ENCODE measurements at regions not wholly inside any gene's neighbourhood (a gene's known extent, or its start where the extent isn't known, plus 50 kb on each side); places are given as distances from the start of the nearest gene placed in this dataset.

DNA sequence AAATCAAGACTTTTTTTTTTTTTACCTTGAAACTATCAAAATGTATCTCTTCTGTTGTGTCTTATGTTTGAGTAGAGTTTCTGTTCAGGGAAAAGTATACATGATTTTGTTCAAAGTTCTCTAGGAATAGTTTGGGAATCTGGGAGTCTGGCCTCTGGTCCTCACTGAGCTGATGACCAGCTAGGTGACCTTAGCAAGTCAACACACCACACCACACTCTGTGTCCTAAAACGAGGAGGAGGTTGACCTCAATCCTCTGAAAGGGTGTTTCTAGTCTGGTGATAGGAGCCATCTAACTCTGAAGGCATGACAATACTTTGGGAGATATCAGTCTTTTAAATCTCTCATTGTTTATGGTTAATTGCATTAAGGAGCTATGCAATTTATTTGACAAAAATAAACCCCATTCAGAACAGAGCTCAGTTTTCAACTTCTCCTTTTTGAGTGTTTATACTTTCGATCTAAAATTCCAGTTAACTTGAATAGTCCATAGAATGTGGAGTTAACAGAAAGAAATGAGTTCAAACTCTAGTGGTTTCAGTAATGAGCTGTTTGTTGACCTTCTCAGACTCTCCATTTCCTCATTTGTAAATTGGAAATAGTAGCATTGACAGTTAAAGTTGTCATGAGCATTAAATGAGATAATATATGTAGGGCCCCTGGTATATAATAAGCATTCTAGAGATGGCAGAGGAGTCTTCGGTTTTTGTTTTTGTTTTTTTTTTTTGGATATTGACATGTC is 112.2 kb upstream of the LRRN1 start:
- H3K9me3 Mint-ChIP-seq: no peaks in the 10 kb centered on the region
- TF ChIP-seq, protein P1, sequence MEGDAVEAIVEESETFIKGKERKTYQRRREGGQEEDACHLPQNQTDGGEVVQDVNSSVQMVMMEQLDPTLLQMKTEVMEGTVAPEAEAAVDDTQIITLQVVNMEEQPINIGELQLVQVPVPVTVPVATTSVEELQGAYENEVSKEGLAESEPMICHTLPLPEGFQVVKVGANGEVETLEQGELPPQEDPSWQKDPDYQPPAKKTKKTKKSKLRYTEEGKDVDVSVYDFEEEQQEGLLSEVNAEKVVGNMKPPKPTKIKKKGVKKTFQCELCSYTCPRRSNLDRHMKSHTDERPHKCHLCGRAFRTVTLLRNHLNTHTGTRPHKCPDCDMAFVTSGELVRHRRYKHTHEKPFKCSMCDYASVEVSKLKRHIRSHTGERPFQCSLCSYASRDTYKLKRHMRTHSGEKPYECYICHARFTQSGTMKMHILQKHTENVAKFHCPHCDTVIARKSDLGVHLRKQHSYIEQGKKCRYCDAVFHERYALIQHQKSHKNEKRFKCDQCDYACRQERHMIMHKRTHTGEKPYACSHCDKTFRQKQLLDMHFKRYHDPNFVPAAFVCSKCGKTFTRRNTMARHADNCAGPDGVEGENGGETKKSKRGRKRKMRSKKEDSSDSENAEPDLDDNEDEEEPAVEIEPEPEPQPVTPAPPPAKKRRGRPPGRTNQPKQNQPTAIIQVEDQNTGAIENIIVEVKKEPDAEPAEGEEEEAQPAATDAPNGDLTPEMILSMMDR (IDR thresholded peaks at IDR 0.05; ENCODE audit: unreplicated experiment): no peak
- no peaks in the 10 kb centered on the region for H3K27me3 Mint-ChIP-seq (ENCODE audit: low read depth)
- no peaks in the 10 kb centered on the region for H3K36me3 Mint-ChIP-seq
- peaks cover 1% of the 10 kb centered on the region for H3K4me1 Mint-ChIP-seq
- DNase-seq (ENCODE audit: low spot score in 2 of 2, unreplicated experiment in 2 of 2): no peak
- no peak overlapping the region for H3K27ac Mint-ChIP-seq
- no peak overlapping the region for H3K4me3 Mint-ChIP-seq

DNA sequence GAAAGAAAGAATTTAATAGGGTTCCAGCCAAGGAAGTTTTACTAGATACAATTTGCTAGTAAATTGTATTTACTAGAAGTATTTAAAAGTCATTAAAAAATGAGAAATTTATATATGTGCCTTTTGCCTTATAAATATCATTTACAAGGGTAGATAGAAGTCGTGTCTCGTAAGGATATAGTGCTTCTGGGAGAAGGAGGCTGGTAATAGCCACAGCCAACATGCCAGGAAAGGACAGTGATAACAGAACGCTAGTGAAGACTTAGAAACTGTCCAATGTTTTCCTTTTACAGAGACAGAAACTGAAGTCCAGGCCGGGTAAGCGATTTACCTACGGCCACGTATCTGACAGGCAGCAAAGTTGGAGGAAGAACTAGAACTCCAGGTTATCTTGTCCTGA is 113.5 kb upstream of the LRRN1 start:
- H3K27ac Mint-ChIP-seq: no peak overlapping the region
- no peaks in the 10 kb centered on the region for H3K4me1 Mint-ChIP-seq
- no peaks in the 10 kb centered on the region for H3K27me3 Mint-ChIP-seq (ENCODE audit: low read depth)
- no peak for DNase-seq (ENCODE audit: low spot score in 2 of 2, unreplicated experiment in 2 of 2)
- no peaks in the 10 kb centered on the region for H3K36me3 Mint-ChIP-seq
- H3K4me3 Mint-ChIP-seq: no peak overlapping the region
- TF ChIP-seq, protein P1 (IDR thresholded peaks at IDR 0.05; ENCODE audit: unreplicated experiment): no peak
- no peaks in the 10 kb centered on the region for H3K9me3 Mint-ChIP-seq

DNA sequence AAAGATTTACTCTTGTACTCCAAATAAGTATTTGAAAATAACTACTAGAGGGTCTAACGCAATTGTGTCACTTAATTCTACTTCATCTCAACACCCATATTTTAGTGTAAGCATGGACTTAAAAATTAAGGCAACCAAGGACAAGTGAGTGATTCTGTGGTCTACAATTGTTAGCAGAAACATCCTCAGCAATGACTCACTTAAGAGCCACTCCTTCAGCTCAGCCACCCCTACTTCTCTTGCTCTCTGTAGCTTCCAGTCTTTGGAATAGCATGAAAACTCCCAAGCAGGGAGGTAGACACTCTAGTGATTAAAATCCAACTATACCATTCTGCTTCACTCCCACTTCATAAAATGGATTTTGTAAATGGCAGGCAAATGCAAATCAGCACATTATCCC is 116.0 kb upstream of the LRRN1 start:
- Mint-ChIP-seq H3K9me3 (no peaks in the 10 kb centered on the region), H3K4me3 (no peak overlapping the region), H3K4me1 (no peaks in the 10 kb centered on the region), H3K36me3 (no peaks in the 10 kb centered on the region), H3K27ac (no peak overlapping the region), H3K27me3 (ENCODE audit: low read depth) (no peaks in the 10 kb centered on the region)
- DNase-seq (ENCODE audit: low spot score in 2 of 2, unreplicated experiment in 2 of 2): no peak
- TF ChIP-seq, protein P1 (IDR thresholded peaks at IDR 0.05; ENCODE audit: unreplicated experiment): no peak

DNA sequence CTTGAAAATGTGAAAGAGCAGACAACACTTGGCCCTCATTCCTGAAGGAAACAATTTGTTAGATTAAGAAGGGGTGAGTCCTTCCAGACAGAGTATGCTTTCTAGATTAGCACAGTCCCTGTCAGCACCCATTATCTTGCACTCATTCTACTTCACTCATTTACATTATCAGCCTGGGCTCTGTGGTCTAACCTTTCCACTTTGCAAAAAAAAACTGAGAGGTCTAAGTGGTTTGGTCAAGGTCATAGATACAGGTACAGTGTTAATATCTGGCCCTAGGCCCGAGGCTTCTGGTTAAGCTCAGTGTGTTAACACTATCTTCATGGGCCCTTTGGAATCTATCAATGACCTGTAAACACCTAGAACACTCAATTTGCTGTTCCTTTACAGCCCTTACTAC is 123.4 kb upstream of the LRRN1 start:
- DNase-seq (ENCODE audit: low spot score in 2 of 2, unreplicated experiment in 2 of 2): no peak
- TF ChIP-seq, protein P1 (IDR thresholded peaks at IDR 0.05; ENCODE audit: unreplicated experiment): no peak
- Mint-ChIP-seq H3K36me3 (peaks cover 3% of the 10 kb centered on the region), H3K4me3 (no peak overlapping the region), H3K27me3 (ENCODE audit: low read depth) (no peaks in the 10 kb centered on the region), H3K27ac (no peak overlapping the region), H3K9me3 (peaks cover 2% of the 10 kb centered on the region), H3K4me1 (peaks cover 10% of the 10 kb centered on the region)

DNA sequence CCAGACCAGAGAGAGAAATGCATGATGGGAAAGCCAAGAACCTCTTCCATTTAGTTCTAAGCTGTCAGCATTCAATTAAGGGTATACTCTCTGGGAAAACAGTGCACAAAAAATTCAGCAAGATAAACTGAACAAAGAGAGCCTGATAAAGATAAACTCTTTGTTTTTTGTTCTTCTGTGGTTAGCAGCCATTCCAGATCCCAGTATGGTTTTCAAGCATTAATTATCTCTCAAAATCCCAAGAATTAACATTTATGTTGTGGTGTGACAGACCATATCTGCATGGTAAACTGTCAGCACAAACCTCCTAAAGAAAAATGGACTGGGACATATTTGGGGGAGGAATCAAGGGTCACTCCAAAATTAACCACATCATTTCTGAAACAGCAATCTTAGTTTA is 124.0 kb upstream of the LRRN1 start:
- TF ChIP-seq, protein P1 (IDR thresholded peaks at IDR 0.05; ENCODE audit: unreplicated experiment): no peak
- H3K4me3 Mint-ChIP-seq: no peak overlapping the region
- H3K4me1 Mint-ChIP-seq: peaks cover 10% of the 10 kb centered on the region
- peaks cover 3% of the 10 kb centered on the region for H3K9me3 Mint-ChIP-seq
- peaks cover 3% of the 10 kb centered on the region for H3K36me3 Mint-ChIP-seq
- peak overlapping the region; percentile 76 for H3K27ac Mint-ChIP-seq
- H3K27me3 Mint-ChIP-seq (ENCODE audit: low read depth): no peaks in the 10 kb centered on the region
- no peak for DNase-seq (ENCODE audit: low spot score in 2 of 2, unreplicated experiment in 2 of 2)

Data from mesothelial cell of epicardium (in vitro differentiated cells).